ENCODE measurements at regions not wholly inside any gene's neighbourhood (a gene's known extent, or its start where the extent isn't known, plus 50 kb on each side); places are given as distances from the start of the nearest gene placed in this dataset.

GRCh38 chr2:57182916-57183315, 863.7 kb upstream of the VRK2 start (continued):
- no peak for TF ChIP-seq ZNF296 (CRISPR knock-in tag; conservative IDR thresholded peaks at IDR 0.05)
- TF ChIP-seq, protein P1, sequence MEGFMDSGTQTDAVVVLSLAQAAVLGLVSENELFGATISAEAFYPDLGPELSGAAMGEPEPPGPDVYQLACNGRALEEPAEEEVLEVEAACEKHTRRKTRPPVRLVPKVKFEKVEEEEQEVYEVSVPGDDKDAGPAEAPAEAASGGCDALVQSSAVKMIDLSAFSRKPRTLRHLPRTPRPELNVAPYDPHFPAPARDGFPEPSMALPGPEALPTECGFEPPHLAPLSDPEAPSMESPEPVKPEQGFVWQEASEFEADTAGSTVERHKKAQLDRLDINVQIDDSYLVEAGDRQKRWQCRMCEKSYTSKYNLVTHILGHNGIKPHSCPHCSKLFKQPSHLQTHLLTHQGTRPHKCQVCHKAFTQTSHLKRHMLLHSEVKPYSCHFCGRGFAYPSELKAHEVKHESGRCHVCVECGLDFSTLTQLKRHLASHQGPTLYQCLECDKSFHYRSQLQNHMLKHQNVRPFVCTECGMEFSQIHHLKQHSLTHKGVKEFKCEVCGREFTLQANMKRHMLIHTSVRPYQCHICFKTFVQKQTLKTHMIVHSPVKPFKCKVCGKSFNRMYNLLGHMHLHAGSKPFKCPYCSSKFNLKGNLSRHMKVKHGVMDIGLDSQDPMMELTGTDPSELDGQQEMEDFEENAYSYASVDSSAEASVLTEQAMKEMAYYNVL (CRISPR knock-in tag; IDR thresholded peaks at IDR 0.05; ENCODE audit: borderline replicate concordance): no peak
- TF ChIP-seq ZNF44 (CRISPR knock-in tag; IDR thresholded peaks at IDR 0.05): no peak
- TF ChIP-seq, protein P2, sequence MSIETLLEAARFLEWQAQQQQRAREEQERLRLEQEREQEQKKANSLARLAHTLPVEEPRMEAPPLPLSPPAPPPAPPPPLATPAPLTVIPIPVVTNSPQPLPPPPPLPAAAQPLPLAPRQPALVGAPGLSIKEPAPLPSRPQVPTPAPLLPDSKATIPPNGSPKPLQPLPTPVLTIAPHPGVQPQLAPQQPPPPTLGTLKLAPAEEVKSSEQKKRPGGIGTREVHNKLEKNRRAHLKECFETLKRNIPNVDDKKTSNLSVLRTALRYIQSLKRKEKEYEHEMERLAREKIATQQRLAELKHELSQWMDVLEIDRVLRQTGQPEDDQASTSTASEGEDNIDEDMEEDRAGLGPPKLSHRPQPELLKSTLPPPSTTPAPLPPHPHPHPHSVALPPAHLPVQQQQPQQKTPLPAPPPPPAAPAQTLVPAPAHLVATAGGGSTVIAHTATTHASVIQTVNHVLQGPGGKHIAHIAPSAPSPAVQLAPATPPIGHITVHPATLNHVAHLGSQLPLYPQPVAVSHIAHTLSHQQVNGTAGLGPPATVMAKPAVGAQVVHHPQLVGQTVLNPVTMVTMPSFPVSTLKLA (IDR thresholded peaks at IDR 0.05): no peak
- TF ChIP-seq, protein P3, sequence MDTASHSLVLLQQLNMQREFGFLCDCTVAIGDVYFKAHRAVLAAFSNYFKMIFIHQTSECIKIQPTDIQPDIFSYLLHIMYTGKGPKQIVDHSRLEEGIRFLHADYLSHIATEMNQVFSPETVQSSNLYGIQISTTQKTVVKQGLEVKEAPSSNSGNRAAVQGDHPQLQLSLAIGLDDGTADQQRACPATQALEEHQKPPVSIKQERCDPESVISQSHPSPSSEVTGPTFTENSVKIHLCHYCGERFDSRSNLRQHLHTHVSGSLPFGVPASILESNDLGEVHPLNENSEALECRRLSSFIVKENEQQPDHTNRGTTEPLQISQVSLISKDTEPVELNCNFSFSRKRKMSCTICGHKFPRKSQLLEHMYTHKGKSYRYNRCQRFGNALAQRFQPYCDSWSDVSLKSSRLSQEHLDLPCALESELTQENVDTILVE (CRISPR knock-in tag; IDR thresholded peaks at IDR 0.05): no peak
- TF ChIP-seq ZNF891 (CRISPR knock-in tag; IDR thresholded peaks at IDR 0.05): no peak
- TF ChIP-seq ZNF772 (CRISPR knock-in tag; IDR thresholded peaks at IDR 0.05): no peak
- no peak for TF ChIP-seq SALL2 (CRISPR knock-in tag; IDR thresholded peaks at IDR 0.05)
- TF ChIP-seq, protein P4, sequence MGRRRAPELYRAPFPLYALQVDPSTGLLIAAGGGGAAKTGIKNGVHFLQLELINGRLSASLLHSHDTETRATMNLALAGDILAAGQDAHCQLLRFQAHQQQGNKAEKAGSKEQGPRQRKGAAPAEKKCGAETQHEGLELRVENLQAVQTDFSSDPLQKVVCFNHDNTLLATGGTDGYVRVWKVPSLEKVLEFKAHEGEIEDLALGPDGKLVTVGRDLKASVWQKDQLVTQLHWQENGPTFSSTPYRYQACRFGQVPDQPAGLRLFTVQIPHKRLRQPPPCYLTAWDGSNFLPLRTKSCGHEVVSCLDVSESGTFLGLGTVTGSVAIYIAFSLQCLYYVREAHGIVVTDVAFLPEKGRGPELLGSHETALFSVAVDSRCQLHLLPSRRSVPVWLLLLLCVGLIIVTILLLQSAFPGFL (CRISPR knock-in tag; IDR thresholded peaks at IDR 0.05): no peak
